Kidney glomerular epithelial cell (primary cell): ENCODE measurements at regions not wholly inside any gene's neighbourhood (a gene's known extent, or its start where the extent isn't known, plus 50 kb on each side); places are given as distances from the start of the nearest gene placed in this dataset.

ENCODE experiments used
- DNase-seq: peaks from one replicate; lab custom pipeline; 2025; lab: John Stamatoyannopoulos, UW

DNA sequence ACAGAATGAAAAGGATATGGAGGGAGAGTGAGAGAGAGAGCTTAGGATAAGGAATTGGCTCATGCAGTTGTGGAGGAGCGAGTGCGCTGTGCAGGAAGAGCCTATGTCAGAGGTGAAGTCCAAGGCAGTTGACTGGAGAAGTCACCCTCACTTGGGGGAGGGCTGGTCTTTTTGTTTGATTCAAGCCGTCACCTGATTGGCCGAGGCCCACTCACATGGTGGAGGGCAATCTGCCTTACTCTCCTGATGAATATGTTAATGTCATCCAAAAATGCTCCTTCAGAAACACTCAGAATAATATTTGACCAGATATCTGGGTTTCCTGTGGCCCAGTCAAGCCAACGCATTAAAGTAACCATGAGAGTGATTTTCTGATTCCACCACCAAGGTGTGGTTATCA, 131.7 kb downstream of the KATNIP start:
- DNase-seq = no peak

DNA sequence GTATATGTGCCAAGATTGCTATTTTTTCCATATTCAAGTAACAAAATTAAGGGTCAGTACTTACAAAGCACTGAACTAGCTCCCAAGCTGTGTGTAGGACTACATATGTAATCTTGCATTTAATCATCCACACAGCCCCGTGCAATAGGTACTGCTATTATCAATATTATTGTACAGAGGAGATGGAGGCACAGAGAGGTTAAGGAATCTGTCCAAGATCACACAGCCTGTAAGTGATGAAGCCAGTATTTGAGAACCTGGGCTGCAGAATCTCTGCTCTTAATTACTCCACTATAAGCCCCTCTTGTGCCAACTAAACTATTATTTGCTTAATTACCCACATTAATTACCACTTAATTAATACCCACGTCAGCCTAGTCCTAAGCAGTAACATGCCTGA, 134.1 kb downstream of the KATNIP start:
- DNase-seq = no peak

GRCh38 chr16:27685807-27686206, 135.9 kb downstream of the KATNIP start:
- no peak for DNase-seq

GRCh38 chr16:27686926-27687325, 137.0 kb downstream of the KATNIP start:
- no peak for DNase-seq

GRCh38 chr16:27687605-27688004, 137.7 kb downstream of the KATNIP start:
- DNase-seq = no peak

DNA sequence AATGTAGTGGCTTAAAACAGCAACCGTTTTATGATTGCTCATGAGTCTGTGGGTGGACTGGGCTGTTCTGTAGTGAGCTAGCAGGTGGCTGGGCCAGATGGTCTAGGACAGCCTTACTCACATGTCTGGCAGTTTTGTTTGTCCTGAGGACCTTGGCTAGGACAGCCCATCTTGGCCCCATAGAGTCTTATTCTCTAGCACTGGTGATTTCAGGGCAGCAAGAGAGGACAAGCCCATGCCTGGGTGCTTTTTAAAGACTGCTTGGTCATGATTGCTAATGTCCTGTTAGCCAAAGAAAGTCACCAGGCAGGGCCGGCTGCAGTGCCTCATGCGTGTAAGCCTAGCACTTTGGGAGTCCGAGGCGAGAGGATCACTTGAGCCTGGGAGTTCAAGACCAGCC, 139.8 kb downstream of the KATNIP start:
- DNase-seq = no peak

GRCh38 chr16:27690608-27691007, 140.7 kb downstream of the KATNIP start:
- DNase-seq = no peak

DNA sequence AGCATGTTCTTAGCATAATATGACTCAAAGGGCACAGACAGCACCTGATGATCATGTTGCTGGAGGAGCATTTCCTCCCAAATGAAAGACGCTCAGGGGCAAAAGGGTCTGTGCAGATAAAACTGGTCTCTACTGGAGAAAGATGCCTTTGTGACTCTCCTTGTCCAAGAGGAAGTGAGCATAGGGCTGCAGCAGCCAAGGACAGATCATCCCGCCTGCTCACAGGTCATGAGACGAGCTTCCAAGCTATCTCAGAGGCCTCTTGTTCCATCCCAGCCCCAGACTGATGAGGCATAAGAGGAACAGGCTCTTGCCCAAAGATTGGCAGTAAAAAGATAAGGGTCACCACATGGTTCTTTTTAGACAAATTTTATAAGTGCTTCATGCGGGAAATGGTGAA, 141.8 kb downstream of the KATNIP start:
- DNase-seq = no peak

DNA sequence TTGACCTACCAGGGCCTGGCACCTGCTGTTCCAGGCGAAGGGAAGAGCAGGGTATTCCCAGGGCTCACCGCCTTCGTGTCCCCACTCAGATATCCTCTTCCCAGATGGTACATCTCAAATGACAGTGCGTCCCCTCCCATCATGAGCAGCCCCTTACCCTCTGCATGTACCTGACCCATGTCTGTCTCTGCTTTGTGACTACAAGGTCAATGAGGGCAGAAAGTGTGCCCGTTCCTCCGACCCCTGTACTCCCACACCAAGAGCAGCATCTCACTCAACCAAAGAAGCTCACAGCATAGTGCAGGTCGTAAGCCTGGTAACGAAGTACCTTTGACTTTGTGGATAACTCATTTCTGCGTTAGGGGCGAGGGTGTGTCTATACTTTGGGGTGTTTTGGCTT, 142.6 kb downstream of the KATNIP start:
- no peak for DNase-seq

- DNase-seq = no peak
Observed at GRCh38 chr16:27695161-27695560, 145.2 kb downstream of the KATNIP start.

DNA sequence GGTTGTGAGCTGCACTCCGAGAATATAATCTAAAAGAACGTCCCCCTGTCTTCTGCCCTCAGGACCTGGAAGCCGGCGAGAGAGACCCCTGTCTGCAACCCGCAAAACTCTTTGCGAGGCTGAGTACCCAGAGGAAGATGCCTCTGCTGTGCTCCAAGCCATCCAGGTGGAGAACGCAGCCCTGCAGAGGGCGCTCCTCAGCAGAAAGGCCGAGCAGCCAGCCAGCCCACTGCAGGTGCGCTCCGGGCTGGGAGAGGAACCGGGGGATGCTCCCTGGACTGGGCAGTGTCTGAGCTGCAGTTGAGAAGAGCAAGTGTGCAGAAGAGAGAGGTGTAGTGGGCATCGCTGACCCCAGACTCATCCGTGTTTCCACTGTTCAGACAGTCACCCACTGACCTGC, 148.3 kb downstream of the KATNIP start:
- no peak for DNase-seq

GRCh38 chr16:27698746-27699145, 148.8 kb downstream of the KATNIP start:
- no peak for DNase-seq

DNA sequence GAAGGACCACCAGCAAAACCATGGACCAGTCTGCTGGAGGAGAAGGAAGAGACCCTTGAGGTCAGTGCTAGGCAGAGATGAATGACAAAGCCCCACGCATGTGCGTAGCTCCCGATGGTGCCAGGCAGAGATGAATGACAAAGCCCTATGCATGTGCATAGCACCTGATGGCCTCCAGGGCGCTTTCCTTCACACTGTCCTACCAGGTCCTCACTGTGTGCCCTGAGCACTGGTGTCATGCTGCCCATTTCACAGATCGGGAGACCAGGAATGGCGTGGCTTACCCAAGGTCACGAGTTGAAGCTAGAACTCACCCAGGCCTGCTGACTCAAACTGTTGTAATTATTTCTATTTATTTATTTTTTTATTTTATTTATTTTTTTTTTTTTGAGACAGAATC, 149.6 kb downstream of the KATNIP start:
- no peak for DNase-seq

GRCh38 chr16:27700304-27700995, 150.5 kb downstream of the KATNIP start:
- DNase-seq = no peak

DNA sequence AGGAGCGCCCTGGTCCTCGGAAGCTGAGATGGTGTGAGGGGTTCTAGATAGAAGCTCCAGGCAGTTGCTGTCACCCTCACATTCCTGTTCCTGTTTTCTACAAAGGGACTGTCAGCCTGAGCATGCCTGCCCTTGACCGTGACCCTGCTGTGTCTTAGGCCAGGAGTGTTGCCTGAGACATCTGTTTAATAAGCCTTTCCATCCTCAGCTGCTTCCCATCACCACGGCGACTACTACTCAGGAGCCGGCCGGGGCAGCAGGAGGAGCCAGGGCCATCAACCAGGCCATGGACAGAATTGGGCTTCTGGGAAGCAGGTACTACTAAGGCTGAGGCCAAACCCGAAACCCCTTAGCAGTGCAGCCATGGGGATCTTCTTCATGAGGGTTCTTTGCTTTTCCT, 151.4 kb downstream of the KATNIP start:
- DNase-seq = no peak

DNA sequence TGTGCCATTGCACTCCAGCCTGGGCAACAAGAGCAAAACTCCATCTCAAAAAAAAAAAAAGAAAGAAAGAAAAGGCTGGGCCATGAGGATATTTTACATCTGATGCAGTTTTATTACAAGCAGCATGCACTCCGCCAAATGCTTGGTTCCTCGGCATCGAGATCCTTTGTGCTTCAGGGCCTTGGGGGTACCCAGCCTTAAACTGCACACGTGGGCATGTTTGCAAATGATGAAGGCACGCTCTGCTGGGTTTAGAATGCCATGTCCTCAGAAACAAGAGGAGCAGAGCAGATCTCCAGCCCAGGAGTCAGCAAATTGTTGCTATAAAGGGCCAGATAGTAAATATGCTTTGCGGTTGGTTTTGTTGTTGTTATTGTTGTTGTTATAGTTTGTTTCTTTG, 153.2 kb downstream of the KATNIP start:
- DNase-seq = no peak

DNA sequence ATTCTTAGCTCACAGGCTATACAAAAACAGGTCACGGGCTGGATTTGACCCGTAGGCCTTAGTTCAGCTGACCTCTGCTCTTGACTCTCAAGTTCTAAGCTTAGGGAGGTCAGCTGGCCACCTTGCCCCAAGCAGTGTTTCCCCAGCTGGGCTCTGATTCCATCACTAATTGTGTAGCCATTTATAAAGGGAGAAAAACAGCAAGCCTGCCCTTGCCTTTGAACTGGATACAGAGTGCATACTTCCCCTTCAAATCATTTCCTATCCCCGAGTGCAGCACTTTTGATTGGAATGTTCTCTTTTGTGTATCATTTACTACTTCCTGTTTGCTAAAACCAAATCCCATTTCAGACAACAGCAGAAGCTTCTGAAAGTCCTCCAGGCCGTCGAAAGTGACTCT, 153.6 kb downstream of the KATNIP start:
- no peak for DNase-seq

GRCh38 chr16:27704252-27704651, 154.3 kb downstream of the KATNIP start:
- no peak for DNase-seq

- no peak for DNase-seq
Observed at GRCh38 chr16:27706156-27706865, 156.4 kb downstream of the KATNIP start.

DNA sequence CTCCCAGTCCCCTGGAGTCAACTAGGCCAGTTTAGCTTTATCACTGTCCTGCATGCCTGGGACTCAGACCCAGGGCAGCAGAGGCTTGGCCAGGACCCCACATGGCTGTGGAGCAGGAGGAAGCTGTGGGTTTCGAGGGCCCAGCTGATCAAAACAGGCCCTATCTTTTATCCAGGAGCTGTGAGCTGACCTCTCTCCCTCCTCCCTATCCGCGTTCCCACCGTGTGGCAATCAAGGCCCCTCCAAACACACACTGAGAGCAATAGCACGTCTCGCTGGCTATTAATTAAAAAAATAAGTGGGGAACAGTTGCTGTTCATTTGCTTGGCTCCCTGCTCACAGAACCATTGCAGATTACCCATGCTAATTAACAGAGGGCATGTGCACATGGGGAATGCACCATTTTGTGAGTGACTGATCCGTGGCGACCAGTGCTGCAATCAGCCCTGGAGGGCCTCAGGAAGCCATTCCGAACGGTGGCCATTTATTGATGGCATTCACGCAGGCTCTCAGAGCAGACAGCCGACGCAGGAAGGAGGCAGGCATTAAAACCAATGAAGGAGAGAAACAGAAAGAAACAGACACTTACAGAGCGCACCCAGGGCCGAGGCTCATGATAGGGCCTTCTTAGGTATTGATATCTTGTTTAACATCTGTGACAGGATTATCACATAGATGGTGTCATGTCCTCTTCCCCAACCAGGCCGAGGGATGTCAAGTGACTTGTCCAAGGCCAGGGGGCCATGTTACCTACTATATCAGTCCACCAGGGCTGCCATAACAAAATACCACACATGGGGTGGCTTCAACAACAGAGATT, 157.1 kb downstream of the KATNIP start:
- no peak for DNase-seq

DNA sequence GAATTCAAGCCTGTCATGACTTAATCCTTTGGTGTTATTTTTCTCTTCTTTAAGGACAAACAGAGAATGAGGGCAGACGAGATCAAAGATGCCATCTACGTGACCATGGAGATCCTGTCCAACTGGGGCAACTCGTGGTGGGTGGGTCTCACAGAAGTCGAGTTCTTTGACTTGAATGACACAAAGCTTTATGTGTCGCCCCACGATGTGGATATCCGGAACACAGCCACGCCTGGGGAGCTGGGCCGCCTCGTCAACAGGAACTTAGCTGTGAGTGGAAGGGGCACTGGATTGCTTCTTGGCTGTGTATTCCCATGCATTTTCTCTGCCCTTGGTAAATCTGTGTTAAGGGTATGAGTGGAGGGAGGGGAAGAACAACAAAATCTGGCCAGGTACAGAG, 158.7 kb downstream of the KATNIP start:
- DNase-seq = no peak

DNA sequence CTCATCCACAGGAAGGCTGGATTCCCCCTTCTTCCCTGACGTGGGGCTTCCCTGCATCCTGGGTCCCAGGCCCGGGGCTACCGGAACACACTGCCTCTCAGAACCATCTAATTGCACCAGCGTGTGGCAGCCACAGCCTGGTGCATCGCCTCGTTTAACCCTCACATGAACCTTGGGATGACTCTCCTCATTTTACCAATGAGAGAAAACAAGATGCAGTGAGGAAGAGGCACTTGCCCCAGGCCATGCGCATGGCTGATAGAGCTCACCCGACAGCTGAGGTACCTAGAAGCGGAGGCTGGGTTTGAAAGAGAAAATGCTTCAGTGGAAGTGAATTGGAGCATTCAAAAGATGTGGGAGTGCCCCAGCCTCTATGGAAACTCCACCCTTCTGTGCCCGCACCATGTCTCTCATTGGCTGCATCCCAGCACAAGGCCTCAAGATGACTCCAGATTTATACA, 162.3 kb downstream of the KATNIP start:
- DNase-seq = no peak

DNA sequence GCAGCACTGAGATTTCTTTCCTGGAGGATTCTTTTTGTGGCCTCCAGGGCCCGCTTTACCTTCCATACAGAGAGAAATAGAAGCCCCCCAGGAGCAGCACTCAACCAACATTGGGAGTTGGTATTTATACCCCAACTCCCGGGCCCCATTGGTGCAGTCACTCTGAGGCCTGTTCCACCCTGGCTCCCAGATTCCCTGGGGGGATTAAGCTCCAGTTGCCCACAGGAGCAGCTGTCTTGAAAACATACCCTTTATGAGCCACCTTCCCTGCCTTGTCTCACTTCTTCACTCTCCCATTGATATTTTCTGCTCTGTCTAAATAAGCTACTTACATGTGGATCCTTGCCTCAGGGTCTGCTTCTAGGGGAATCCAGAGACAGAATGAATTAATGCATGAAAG, 167.8 kb downstream of the KATNIP start:
- no peak for DNase-seq
